Embryonic facial prominence (tissue), 1 donor: ENCODE measurements at regions not wholly inside any gene's neighbourhood (a gene's known extent, or its start where the extent isn't known, plus 50 kb on each side); places are given as distances from the start of the nearest gene placed in this dataset.
"Not testable (repeated sequence)": the region's sequence is repeated elsewhere in the genome, so short reads cannot be mapped to it uniquely, and the experiment has no call there.

ENCODE experiments used
- DNase-seq: peaks from one replicate; pipeline ENCODE4 v3.0.0-alpha.2; 2016; ENCODE audit errors: extremely low spot score

DNA sequence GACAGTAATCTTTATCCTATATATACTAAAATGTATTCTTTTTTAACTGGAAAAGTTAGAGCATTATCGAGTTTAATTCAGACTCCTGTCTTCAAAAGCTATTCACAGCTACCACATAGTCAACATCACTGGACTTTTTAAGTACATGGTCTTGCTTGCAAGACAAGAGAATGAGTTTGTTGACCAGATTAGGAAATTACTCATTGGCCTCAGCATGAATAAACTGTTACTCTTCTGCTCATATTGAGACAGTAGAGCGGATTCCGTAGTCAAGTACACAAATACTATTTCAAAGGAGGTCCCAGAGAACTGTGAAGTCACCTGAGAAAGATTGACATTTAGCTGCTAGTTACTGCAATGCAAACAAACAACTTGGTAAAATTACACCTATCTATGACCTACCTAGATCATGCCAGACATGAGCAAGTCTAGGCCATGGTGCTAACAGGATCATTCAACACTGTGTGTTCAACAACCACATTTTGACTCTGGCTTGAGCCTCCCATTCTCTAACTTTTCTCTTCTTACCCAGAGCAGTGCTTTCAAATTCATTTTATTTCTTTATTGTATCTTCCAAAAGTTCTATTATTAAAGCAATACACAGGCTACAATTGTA lies 280.9 kb downstream of the NEBL start:
- no peak for DNase-seq

- DNase-seq, result no peak
These were observed 281.7 kb downstream of the NEBL start for GRCh38 chr10:20615395-20615794.

GRCh38 chr10:20614911-20615310 lies 282.2 kb downstream of the NEBL start:
- no peak for DNase-seq

DNA sequence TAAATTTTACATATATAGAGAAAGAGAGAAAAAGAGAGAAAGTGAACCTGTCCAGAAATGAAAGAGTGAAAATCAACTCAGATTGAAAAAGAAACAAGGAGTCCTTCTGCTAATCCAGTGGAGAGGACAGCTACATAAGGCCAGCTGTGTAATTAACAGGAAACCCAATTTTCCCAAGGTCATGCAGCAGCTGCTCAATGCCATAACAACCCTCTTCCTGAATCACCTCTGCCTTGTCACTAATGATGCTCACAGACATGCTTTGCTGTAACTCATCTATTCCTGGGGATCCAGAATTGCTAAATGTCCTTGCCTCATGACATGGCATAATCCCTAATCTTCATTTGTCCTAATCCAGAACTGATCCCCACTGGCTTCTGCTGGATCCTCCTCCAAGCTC lies 288.6 kb downstream of the NEBL start:
- DNase-seq, result no peak

- DNase-seq, result no peak
These were observed 290.1 kb downstream of the NEBL start for GRCh38 chr10:20606985-20607384.

DNA sequence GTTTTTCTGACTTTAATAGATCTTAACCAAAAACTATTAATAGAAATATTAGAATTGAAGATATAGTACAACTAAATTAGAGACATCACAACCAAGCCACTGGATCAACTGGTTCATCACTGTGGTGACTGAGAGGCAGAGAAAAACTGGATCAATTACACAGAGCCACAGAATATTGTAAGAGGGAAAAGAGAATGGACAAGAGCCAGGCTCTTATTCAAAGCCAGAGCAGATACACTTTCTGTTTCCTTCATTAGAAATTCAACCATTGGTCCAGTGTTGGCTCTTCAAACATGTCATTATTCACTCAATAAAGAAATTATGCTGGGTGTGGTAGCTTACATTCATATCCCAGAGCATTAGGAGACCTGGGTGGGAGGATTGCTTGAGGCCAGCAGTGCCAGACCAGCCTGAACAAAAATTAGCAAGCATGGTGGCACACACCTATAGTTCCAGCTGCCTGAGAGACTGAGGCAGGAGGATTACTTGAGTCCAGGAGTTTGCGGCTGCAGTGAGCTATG lies 295.1 kb downstream of the NEBL start:
- no peak for DNase-seq

- no peak for DNase-seq
These were observed 298.5 kb downstream of the NEBL start for GRCh38 chr10:20598590-20598989.

- DNase-seq, result no peak
These were observed 300.2 kb downstream of the NEBL start for GRCh38 chr10:20596911-20597310.

DNA sequence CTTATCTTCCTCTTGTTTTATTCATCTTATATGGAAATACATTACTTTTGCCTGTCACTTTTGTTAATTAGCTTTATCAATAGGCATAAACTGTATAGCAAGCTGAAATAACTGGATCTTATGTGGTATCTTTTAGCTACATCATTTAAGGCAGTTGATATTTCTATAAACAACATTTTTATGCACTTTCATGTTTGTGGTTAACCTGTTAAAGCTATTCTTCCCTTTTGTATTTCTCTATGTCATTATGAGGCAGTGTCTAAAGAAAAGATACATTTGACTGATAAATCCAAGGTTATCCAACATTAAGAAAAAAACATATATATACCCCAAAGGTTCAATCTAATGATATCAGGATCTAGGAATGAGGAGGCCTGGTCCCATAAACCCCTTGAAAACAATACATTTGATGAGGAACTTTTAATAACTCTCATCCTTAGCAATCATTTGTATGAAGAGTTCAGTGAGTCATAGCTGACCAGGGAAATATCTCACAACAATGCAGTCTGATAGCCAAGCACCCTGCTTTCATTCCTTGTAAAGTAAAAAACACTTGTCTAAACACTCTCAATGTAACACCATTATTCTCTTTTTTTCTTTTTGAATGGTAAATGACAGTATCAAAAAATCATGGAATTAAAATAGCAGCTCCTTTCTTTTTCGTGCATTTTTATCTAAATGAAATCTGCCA lies 300.9 kb downstream of the NEBL start:
- no peak for DNase-seq

- DNase-seq, result no peak
These were observed 303.5 kb downstream of the NEBL start for GRCh38 chr10:20593649-20594048.

- DNase-seq, result no peak
These were observed 315.1 kb downstream of the NEBL start for GRCh38 chr10:20582041-20582440.

DNA sequence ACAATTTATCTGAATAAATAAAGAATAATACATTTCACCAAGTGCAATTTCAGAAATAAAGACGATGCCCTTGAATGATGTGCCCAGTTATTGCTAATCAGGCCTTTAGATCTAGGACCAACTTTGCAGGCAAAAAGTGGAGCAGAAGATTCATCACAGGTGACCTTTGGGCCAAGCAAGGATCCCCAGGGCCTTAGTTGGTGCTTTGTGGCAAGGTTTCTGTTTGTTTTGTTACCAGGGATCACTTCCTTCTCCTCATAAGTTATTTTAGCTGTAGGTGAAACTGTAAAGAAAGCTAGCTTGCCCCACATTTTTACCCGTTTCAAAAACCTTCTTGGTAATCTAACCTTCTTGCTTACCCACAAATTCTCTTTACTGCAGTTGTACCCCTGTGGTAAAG lies 323.2 kb downstream of the NEBL start:
- no peak for DNase-seq

DNA sequence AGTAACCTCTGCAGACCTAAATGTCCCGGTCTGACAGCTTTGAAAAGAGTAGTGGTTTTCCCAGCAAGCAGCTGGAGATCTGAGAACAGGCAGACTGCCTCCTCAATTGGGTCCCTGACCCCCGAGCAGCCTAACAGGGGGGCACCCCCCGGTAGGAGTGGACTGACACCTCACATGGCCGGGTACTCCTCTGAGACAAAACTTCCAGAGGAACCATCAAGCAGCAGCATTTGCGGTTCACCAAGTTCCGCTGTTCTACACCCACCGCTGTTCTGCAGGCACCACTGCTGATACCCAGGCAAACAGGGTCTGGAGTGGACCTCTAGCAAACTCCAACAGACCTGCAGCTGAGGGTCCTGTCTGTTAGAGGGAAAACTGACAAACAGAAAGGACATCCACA lies 341.1 kb downstream of the NEBL start:
- not testable (repeated sequence) for DNase-seq

DNA sequence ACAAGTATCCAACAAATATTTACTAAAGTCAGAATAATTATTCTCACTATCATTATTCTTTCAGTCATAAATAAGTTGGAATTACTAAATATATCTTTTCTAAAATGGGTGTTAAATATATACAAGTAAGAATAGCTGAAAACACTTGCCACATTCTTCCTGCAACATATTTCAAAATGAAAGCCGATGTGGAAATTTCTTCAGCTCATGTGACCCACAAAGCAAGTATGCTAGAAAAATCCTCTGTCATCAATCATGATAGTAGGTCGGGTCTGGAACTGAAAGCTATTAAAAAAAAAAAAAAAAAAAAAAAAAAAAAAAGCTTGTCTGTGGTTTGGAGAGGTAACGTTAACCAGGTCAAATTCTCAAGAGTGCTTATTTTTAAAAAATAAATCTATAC lies 344.7 kb downstream of the NEBL start:
- DNase-seq, result no peak

DNA sequence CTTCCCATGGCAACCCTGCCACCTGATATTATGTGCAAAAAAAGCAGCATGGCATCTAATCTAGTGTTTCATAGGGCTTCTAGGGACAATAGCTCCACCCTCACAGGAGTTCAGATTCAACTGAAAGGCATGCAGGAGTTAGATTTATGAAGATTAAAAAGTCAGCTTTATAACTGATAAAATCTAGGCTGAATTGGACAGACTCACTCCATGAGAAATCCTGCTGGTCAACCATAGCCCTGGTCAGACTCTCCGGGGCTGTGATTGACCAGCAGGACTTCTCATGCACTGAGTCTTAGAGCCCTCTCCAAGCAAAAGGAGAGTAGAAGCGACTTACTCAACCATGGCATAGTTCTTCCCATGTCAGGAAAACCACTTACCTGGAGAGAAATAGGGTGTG lies 345.4 kb downstream of the NEBL start:
- DNase-seq, result no peak

GRCh38 chr10:20535897-20536881 lies 360.9 kb downstream of the NEBL start:
- no peak for DNase-seq

DNA sequence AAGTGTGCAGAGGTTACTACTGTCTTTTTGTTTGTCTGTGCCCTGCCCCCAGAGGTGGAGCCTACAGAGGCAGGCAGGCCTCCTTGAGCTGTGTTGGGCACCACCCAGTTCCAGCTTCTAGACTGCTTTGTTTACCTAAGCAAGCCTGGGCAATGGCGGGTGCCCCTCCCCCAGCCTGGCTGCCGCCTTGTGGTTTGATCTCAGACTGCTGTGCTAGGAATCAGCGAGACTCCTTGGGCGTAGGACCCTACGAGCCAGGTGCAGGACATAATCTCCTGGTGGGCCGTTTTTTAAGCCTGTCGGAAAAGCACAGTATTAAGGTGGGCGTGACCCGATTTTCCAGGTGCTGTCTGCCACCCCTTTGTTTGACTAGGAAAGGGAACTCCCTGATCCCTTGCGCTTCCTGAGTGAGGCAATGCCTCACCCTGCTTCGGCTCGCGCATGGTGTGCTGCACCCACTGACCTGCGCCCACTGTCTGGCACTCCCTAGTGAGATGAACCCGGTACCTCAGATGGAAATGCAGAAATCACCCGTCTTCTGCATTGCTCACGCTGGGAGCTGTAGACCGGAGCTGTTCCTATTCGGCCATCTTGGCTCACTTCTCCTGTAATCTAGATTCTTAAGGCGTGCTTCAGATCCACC lies 365.7 kb downstream of the NEBL start:
- not testable (repeated sequence) for DNase-seq

GRCh38 chr10:20521186-20521585 lies 375.9 kb downstream of the NEBL start:
- no peak for DNase-seq

GRCh38 chr10:20515654-20516053 lies 381.5 kb downstream of the NEBL start:
- no peak for DNase-seq

DNA sequence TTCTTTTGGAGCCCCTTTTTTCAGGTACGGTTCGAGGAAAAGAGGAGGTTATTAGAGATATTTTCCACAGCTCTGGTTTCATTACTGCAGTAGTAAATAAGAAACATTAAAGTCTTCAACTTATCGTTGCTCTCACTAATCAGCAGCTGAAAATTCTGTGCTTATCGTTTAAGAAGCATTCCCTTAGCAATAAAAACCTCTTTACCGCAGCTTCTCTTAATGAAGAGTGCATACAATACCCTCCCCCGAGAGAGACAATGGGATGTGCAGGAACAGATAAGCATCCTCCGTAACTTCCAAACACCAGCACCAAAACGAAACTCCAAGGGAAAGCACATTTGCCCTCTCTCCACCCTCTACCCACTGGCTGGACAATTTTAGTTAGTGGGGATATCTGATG lies 384.5 kb downstream of the NEBL start:
- DNase-seq, result no peak

GRCh38 chr10:20508921-20509320 lies 388.2 kb downstream of the NEBL start:
- DNase-seq, result no peak
